Suprapubic skin (tissue), 4 donors: ENCODE measurements at regions not wholly inside any gene's neighbourhood (a gene's known extent, or its start where the extent isn't known, plus 50 kb on each side); places are given as distances from the start of the nearest gene placed in this dataset.

Experiments
- CTCF ChIP-seq, 2 donors: fragments of 200-600 bp in 1 of 2; fragments of 450-650 bp in 1 of 2; sonication (generic) in 1 of 2; IDR thresholded peaks; one replicate each; pipeline ENCODE4 v1.5.1; 2016 to 2019; ENCODE audit warnings: antibody characterized with exemption in 2 of 2, mild to moderate bottlenecking in 1 of 2, moderate library complexity in 1 of 2
- POLR2A ChIP-seq, 2 donors: fragments of 450-650 bp; IDR thresholded peaks; one replicate each; pipeline ENCODE4 v1.6.1; 2017; ENCODE audit warnings: antibody characterized with exemption in 2 of 2, mild to moderate bottlenecking in 2 of 2, moderate library complexity in 2 of 2
- POLR2AphosphoS5 ChIP-seq, 3 donors: sonication (generic); formaldehyde crosslinking; IDR thresholded peaks; one replicate each; pipeline ENCODE4 v1.6.1; 2017; ENCODE audit warnings: antibody characterized with exemption in 3 of 3

GRCh38 chr2:34121076-34121475, 522.0 kb upstream of the FAM98A start:
- TF ChIP-seq POLR2A (IDR thresholded peaks at IDR 0.05) (no peak), CTCF (IDR thresholded peaks at IDR 0.05) (no peak), POLR2AphosphoS5 (IDR thresholded peaks at IDR 0.05) (no peak)
